Hematopoietic multipotent progenitor cell treated with erythropoietin and hydrocortisone succinate and interleukin-3 and kit ligand, for 6 days (in vitro differentiated cells): ENCODE measurements at regions not wholly inside any gene's neighbourhood (a gene's known extent, or its start where the extent isn't known, plus 50 kb on each side); places are given as distances from the start of the nearest gene placed in this dataset.
"Not testable (repeated sequence)": the region's sequence is repeated elsewhere in the genome, so short reads cannot be mapped to it uniquely, and the experiment has no call there.

Experiments
- DNase-seq: peaks from one replicate; pipeline ENCODE4 v3.0.0-alpha.2; 2015

DNA sequence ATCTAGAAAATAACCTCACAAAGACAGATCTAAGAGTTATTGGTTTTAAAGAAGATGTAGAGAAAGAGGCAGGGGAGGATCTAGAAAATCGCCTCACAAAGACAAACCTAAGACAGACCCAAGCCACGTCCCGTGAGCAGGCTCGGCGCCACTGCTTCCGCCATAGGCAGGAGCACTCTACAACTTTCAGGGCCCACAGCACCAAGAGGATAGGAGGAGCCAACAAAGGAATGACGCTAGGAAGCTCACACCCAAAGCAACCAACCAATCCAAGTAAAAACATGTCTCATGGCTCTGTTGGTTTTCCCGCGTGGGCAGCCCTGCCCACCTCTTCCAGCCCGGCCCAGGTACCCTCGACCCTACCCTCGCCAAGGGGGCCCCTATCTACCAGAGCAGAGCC, 4167.4 kb upstream of the OR11H1 start:
- no peak for DNase-seq

DNA sequence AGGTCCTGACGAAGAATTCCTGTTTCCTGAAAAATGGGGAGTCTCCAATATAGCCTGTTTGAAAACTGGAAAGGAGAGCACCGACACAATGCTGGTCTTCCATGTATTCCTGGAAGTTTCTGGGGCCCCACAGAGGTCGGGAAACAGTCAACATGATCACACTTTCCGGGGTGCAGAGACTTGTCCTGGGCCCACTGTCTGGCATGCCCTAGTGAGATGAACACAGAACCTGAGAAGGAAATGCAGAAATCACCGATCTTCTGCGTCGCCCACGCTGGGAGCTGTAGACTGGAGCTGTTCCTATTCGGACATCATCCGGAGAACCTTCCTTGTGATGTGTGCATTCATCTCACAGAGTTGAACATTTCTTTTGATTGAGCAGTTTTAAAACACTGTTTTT, 4166.5 kb upstream of the OR11H1 start:
- not testable (repeated sequence) for DNase-seq

DNA sequence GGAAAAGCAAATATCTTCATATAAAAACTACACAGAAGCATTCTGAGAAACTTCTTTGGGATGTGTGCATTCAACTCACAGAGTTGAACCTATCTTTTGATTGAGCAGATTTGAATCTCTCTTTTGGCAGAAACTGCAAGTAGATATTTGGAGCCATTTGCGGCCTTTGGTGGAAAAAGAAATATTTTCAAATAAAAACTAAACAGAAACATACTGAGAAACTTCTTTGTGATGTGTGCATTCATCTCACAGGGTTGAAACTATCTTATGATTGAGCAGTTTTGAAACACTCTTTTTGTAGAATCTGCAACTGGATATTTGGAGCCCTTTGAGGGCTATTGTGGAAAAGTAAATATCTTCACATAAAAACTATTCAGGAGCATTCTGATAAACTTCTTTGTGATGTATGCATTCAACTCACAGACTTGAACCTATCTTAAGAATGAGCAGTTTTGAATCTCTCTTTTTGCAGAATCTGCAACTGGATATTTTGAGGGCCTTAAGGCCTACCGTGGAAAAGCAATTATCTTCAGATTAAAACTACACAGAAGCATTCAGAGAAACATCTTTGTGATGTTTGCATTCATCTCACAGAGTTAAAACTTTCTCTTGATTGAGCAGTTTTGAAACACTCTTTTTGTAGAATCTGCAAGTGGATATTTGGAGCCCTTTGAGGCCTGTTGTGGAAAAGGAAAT, 4158.2 kb upstream of the OR11H1 start:
- not testable (repeated sequence) for DNase-seq

DNA sequence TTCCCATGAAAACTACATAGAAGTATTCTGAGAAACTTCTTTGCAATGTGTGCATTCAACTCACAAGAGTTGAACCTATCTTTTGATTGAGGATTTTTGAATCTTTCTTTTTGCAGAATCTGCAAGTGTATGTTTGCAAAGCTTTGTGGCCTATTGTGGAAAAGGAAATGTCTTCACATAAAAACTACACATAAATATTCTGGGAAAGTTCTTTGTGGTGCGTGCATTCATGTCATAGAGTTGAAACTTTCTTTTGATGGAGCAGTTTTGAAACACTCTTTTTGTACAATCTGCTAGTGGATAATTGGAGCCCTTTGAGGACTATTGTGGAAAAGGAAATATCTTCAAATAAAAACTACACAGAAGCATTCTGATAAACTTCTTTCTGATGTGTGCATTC, 4157.7 kb upstream of the OR11H1 start:
- DNase-seq = not testable (repeated sequence)
